AG09309 (cell line): ENCODE measurements at regions not wholly inside any gene's neighbourhood (a gene's known extent, or its start where the extent isn't known, plus 50 kb on each side); places are given as distances from the start of the nearest gene placed in this dataset.

Experiments used
- DNase-seq: peaks from one replicate; pipeline ENCODE4 v3.0.0-alpha.2; 2010; ENCODE audit warnings: low read depth
- H3K4me3 ChIP-seq: 2 replicates; pipeline ENCODE4 v1.5.1; 2011; ENCODE audit warnings: mild to moderate bottlenecking, low read depth, low read length, moderate library complexity; ENCODE audit not compliant: control insufficient read depth
- CTCF ChIP-seq: IDR thresholded peaks from 2 replicates; pipeline ENCODE4 v1.5.1; 2011; ENCODE audit warnings: mild to moderate bottlenecking, low read depth, low read length, inconsistent platforms; ENCODE audit not compliant: insufficient read depth, control insufficient read depth; ENCODE audit errors: missing control alignments

DNA sequence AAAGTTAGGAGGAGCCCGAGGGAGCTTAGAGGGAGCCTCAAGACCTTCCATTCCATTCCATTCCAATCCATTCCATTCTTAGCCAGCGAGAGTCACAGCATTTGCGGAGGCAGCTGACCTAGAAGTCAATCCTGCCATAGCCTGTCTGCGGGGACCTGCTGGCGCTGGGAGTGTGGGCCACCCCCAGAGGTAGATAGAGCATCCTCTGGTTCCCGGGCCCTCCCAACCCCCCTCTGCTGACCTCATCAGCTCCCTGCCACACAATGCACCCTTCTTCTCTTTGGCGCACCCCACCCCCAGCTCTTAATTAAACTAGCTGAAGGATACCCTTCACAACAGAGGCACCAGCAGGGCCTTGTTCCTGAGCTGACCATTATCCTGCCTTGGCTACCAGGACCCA is 152.5 kb upstream of the ZMIZ1 start:
- DNase-seq: no peak
- H3K4me3 ChIP-seq: no peak overlapping the region
- TF ChIP-seq CTCF: no peak

GRCh38 chr10:78919181-78919966 is 149.4 kb upstream of the ZMIZ1 start:
- H3K4me3 ChIP-seq: no peak overlapping the region
- TF ChIP-seq CTCF: no peak
- DNase-seq: no peak

DNA sequence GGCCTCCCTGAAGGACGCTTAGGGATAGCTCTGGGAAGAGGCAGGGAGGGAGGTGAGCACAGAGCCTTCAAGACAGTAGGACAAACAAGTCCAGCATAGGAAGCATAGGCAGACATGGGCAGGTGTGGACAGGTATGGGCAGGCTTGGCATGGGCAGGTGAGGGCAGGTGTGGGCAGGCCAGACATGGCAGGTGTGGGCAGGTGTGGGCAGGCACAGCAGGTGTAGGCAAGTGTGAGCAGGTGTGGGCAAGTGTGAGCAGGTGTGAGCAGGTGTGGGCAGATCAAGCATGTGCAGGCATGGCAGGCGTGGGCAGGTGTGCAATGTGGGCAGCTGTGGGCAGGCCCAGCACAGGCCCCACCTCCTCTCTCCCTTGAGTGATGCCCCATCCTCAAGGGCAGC is 148.8 kb upstream of the ZMIZ1 start:
- H3K4me3 ChIP-seq: no peak overlapping the region
- no peak for TF ChIP-seq CTCF
- DNase-seq: no peak

- DNase-seq: no peak
- H3K4me3 ChIP-seq: no peak overlapping the region
- no peak for TF ChIP-seq CTCF
These were observed 146.9 kb upstream of the ZMIZ1 start for GRCh38 chr10:78921895-78922294.

DNA sequence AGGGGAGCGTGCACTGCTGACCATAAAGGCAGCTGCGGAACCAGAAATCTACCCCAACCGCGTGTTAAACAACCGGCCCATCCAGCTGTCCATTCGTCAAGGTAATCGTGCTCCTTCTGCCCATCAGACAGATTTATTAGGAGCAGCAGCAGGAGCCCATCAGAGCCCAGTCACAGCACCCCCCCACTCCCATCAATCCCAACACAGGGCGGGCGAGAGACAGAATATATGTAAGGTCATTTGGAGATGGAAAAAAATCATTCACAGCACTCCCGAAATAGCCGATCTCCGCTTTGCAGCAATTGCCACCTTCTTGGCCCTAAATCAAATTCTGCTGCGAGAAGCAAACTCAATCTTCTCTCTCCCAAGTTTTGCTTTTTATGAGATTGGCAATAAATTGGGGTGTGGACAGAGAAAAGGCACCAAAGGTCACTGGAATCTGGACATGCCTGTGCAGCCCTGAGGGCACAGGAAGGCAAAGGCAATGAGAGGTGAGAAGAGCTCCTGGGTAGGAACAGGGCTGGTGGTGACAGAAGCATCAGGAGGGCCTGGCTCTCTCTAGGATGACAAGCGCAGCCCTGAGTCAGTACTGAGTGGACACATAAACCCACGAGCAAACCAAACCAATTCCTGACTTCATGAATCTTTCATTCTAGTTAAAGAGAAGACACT is 145.0 kb upstream of the ZMIZ1 start:
- no peak for DNase-seq
- no peak overlapping the region for H3K4me3 ChIP-seq
- TF ChIP-seq CTCF: no peak

- H3K4me3 ChIP-seq: no peak overlapping the region
- TF ChIP-seq CTCF: no peak
- DNase-seq: no peak
These were observed 144.3 kb upstream of the ZMIZ1 start for GRCh38 chr10:78924319-78925003.
